ENCODE measurements at regions not wholly inside any gene's neighbourhood (a gene's known extent, or its start where the extent isn't known, plus 50 kb on each side); places are given as distances from the start of the nearest gene placed in this dataset.
A peak's percentile ranks its signal among the peaks of the same experiment; 100 is the strongest.

DNA sequence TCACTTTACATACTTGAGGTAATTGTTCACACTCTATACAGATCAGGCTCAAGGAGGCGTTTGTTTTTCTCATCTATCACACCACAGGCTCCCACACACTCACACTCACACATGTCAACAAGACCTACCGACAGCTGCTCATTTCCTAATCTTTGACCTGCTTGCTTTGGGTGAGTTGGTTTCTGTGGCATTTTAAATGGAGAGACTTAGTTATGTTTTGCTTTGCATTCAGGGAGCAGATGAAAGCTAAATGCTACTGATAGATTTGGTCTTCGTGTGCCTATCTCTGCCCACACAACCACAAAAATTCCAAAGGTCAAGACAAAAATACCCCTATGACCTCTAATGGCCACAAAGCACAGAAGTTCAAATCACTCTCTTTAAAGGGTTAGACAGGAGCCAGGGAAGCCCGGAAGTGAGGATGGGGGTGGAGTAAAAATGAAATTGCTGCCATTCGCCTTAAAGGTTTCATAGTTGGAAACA, 203.5 kb upstream of the G2E3 start (continued):
- TF ChIP-seq, protein P1, sequence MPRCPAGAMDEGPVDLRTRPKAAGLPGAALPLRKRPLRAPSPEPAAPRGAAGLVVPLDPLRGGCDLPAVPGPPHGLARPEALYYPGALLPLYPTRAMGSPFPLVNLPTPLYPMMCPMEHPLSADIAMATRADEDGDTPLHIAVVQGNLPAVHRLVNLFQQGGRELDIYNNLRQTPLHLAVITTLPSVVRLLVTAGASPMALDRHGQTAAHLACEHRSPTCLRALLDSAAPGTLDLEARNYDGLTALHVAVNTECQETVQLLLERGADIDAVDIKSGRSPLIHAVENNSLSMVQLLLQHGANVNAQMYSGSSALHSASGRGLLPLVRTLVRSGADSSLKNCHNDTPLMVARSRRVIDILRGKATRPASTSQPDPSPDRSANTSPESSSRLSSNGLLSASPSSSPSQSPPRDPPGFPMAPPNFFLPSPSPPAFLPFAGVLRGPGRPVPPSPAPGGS (IDR thresholded peaks at IDR 0.05; ENCODE audit: borderline replicate concordance, insufficient read depth, low read depth, low read length, poor library complexity, severe bottlenecking): no peak
- TF ChIP-seq GATAD2B (conservative IDR thresholded peaks at IDR 0.05; ENCODE audit: low read depth) (no peak; the same call in 1 of the 2 replicates), CBX3 (IDR thresholded peaks at IDR 0.05; ENCODE audit: borderline replicate concordance, low read depth) (no peak), HDGF (IDR thresholded peaks at IDR 0.05) (no peak), SIX5 (IDR thresholded peaks at IDR 0.05; ENCODE audit: low read depth, low read length, severe bottlenecking) (no peak), ZNF274 (IDR thresholded peaks at IDR 0.05; ENCODE audit: insufficient read depth, insufficient read length) (no peak), NRF1 (conservative IDR thresholded peaks at IDR 0.05; ENCODE audit: low read depth, low read length) (no peak), ZZZ3 (IDR thresholded peaks at IDR 0.05; ENCODE audit: control insufficient read depth, insufficient read length, low read depth) (no peak), PML (IDR thresholded peaks at IDR 0.05; ENCODE audit: low read length) (no peak), SREBF2 (IDR thresholded peaks at IDR 0.05; ENCODE audit: low read length) (no peak), PRDM15 (CRISPR knock-in tag; IDR thresholded peaks at IDR 0.05) (no peak), EGR1 (IDR thresholded peaks at IDR 0.05; ENCODE audit: borderline replicate concordance in 1 of 2, low read depth in 2 of 2, low read length in 2 of 2) (no peak), SP1 (IDR thresholded peaks at IDR 0.05; ENCODE audit: low read depth, low read length) (no peak), POLR2A (IDR thresholded peaks at IDR 0.05; ENCODE audit: low read depth, low read length) (no peak), MEF2B (IDR thresholded peaks at IDR 0.05; ENCODE audit: partially characterized antibody, poor library complexity, severe bottlenecking) (peak; percentile 86)
- TF ChIP-seq, protein P2, sequence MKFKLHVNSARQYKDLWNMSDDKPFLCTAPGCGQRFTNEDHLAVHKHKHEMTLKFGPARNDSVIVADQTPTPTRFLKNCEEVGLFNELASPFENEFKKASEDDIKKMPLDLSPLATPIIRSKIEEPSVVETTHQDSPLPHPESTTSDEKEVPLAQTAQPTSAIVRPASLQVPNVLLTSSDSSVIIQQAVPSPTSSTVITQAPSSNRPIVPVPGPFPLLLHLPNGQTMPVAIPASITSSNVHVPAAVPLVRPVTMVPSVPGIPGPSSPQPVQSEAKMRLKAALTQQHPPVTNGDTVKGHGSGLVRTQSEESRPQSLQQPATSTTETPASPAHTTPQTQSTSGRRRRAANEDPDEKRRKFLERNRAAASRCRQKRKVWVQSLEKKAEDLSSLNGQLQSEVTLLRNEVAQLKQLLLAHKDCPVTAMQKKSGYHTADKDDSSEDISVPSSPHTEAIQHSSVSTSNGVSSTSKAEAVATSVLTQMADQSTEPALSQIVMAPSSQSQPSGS (IDR thresholded peaks at IDR 0.05; ENCODE audit: low read length): peak; percentile 54; the same call in 1 of the 2 replicates
- TF ChIP-seq, protein P3, sequence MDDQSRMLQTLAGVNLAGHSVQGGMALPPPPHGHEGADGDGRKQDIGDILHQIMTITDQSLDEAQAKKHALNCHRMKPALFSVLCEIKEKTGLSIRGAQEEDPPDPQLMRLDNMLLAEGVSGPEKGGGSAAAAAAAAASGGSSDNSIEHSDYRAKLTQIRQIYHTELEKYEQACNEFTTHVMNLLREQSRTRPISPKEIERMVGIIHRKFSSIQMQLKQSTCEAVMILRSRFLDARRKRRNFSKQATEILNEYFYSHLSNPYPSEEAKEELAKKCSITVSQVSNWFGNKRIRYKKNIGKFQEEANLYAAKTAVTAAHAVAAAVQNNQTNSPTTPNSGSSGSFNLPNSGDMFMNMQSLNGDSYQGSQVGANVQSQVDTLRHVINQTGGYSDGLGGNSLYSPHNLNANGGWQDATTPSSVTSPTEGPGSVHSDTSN (IDR thresholded peaks at IDR 0.05; ENCODE audit: insufficient replicate concordance, low read depth, low read length): no peak
- TF ChIP-seq, protein P4, sequence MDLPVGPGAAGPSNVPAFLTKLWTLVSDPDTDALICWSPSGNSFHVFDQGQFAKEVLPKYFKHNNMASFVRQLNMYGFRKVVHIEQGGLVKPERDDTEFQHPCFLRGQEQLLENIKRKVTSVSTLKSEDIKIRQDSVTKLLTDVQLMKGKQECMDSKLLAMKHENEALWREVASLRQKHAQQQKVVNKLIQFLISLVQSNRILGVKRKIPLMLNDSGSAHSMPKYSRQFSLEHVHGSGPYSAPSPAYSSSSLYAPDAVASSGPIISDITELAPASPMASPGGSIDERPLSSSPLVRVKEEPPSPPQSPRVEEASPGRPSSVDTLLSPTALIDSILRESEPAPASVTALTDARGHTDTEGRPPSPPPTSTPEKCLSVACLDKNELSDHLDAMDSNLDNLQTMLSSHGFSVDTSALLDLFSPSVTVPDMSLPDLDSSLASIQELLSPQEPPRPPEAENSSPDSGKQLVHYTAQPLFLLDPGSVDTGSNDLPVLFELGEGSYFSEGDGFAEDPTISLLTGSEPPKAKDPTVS (IDR thresholded peaks at IDR 0.05; ENCODE audit: low read depth, low read length): no peak
- TF ChIP-seq, protein P5, sequence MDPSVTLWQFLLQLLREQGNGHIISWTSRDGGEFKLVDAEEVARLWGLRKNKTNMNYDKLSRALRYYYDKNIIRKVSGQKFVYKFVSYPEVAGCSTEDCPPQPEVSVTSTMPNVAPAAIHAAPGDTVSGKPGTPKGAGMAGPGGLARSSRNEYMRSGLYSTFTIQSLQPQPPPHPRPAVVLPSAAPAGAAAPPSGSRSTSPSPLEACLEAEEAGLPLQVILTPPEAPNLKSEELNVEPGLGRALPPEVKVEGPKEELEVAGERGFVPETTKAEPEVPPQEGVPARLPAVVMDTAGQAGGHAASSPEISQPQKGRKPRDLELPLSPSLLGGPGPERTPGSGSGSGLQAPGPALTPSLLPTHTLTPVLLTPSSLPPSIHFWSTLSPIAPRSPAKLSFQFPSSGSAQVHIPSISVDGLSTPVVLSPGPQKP (IDR thresholded peaks at IDR 0.05; ENCODE audit: low read depth, low read length): no peak

All from GM12878 (cell line).